Epithelial cell of prostate (primary cell): ENCODE measurements at regions not wholly inside any gene's neighbourhood (a gene's known extent, or its start where the extent isn't known, plus 50 kb on each side); places are given as distances from the start of the nearest gene placed in this dataset.
"Not testable (repeated sequence)": the region's sequence is repeated elsewhere in the genome, so short reads cannot be mapped to it uniquely, and the experiment has no call there.

Source experiments
- DNase-seq: peaks from one replicate; pipeline ENCODE4 v3.0.0-alpha.2; 2011; ENCODE audit warnings: low read depth, low spot score
- H3K27ac ChIP-seq: fragments of 450-650 bp; 2 replicates; pipeline ENCODE4 v1.5.1; 2017; ENCODE audit warnings: mild to moderate bottlenecking

DNA sequence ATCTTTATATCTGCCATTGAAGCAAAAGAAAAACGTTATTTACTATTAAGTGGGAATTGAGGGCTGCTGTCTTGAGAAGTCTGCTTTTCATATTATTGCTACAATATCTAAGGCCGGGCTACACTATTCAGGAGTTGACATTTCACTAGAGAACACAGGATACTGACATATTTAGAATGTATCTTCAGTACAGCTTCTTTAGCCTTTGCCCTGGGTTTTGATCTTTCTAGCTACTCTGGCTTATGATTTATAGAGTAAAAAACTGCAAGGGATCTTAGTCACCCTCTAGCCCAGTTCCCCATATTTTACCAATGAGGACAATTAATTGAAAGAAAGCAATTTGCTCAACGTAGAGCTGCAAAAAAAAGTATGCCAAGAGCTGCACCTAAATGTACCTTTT lies 307.4 kb upstream of the DPPA4 start:
- no peak for DNase-seq
- H3K27ac ChIP-seq: no peak overlapping the region

DNA sequence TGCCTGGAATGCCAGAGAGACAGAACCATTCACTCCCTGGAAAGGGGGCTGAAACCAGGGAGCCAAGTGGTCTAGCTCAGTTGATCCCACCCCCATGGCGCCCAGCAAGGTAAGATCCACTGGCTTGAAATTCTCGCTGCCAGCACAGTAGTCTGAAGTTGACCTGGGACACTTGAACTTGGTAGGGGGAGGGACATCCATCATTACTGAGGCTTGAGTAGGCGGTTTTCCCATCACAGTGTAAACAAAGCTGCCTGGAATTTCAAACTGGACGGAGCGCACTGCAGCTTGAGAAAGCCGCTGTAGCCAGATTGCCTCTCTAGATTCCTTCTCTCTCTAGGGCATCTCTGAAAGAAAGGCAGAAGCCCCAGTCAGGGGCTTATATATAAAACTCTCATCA lies 310.7 kb upstream of the DPPA4 start:
- no peak for DNase-seq
- no peak overlapping the region for H3K27ac ChIP-seq

DNA sequence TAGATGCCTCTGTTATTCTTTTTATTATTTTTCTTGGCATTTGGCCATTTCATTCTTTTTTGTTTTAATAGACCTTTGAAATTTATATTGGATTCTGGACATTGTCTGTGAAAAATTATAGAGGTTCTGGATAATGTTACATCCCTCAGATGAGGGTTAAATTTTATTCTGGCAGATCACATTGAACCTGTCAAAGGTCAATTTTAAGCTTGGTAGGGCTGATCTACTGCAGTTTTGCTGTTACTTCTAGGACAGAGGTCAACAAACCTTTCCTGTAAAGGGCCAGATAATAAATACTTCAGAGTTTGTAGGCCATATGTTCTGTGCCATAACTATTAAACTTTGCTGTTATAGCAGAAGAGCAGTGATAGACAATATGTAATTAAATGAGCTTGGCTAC lies 318.9 kb upstream of the DPPA4 start:
- no peak for DNase-seq
- no peak overlapping the region for H3K27ac ChIP-seq

DNA sequence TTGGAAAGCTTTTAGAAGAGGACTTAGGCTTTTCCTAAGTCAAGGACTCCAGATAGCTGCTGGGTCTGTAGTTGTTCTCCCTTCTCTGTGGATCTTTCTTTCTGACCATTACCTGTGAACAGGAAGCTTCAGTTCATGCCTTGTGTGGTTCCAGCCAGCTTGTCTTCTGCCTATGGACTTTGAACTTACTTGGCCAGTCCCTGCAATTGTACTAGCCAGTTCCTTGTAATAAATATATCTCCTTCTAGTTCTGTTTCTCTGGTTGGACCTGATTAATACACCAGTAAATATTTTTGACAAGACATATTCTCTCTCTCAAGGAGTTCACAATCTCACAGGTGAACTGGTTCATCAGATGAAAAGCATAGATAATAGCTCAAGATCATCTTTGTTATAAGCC lies 341.3 kb upstream of the DPPA4 start:
- no peak overlapping the region for H3K27ac ChIP-seq
- no peak for DNase-seq

DNA sequence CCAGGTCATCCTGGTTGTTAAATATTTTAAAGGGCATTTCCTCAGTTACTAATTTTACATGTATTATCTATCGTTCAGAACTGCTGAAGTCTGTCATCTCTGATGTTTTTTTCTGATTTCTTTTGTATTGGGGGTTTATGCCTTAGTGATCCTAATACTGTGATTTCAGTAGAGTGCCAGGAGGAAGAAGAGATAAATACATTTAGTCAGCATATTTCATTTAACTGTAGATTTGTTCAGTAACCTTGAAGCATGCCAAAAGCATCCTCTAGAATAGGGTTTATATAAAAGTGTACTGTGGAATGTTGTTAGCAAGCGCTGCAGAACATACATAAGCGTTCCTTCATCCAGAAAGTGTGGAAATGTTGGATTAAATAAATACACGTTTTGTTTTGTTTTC lies 342.3 kb upstream of the DPPA4 start:
- no peak overlapping the region for H3K27ac ChIP-seq
- no peak for DNase-seq

DNA sequence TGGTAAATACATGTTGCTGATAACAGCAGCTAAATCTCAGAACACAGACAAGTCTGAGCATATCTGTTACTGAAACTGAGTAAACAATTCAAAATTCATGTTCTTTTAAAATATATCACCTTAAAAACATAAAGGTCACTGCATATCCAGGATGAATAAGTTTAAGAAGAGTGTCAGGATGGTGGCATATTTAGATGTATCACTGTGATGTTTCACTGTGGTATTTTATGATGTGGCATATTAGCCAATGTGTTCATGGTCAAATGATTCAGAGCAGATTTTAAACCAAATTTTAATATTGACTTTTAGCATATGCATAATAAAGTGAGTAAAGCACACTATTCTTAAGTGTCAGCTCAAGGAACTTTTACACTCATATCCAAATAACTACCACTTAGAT lies 346.4 kb upstream of the DPPA4 start:
- no peak overlapping the region for H3K27ac ChIP-seq
- no peak for DNase-seq

DNA sequence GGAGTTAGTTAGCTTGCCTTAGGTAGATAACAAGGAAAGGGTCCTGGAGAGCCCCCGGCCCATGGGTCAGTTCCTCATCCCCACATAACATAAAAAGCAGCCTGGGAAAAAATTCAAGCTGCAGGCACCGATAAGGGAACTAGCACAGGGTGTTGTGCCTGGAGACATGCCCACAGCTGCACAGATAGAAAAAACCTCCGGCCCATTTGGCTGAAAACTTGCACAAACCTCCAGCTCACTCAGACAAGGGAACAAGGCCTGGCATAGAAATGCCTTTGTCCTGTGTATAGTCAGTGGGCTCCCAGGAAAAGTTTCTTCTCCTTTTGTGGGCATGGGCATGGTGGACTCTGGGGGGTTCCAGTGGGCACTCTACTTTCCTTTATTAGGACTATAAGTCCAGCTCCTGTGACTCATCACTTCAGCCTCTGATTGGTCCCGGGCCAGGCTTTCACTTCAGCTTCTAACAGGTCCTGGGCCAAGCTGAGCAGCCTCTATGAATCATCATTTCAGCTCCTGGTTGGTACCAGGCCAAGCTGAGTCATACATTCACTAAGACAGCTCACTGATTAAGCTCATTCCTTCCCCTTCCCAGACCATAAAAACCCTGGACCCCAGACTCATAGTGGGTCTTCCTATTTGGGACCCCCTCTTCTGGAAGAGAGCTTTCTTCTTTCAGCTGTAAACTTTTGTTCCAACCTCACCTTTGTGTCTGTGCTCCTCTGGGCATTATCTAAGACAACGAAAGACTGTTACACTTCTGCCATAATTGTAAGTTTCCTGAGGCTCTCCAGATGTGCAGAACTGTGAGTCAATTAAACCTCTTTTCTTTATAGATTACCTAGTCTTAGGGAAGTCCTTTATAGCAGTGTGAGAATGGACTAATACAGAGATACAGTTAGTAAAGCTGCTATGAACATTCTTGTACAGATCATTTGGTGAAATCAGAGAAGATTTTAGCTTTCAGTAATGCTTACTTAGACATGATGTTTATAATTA lies 348.0 kb upstream of the DPPA4 start:
- no peak overlapping the region for H3K27ac ChIP-seq
- DNase-seq: peak; percentile 92

DNA sequence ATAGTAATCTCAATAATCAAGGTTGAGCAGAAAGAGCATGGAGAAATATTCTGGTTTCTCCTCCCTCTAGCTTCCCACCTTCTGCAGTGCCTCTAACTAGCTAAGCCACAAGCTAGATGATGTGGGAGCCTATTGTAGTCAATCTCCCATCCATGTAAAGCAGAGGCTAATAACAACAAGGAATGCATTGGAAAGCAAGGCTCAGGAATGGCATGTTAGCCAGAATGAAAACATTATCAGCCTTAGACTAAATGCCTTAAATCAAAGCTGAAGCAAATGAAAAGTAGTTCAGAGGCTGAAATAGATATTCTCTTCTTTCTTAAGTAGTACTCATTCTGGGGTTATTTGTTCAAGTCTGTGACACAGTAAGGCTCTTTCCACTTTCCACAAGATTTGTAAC lies 350.3 kb upstream of the DPPA4 start:
- DNase-seq: no peak
- no peak overlapping the region for H3K27ac ChIP-seq

DNA sequence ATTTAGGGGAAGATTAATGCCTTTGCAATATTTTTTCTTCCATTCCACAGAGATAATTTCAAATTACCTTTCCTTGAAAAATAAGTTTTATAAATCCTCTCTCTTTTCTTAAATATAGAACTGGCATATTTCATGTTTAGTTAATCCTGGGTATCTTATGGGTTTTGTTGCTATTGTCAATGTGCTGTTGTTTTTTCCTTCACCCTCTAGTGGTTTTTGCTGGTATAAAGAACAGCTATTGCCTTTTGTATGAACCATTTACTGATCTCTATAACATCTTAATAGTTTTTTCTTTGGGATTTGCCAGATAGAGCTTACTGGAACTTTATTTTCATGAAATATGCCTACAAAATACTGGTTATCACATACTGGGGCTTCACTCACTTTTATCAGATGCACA lies 359.6 kb upstream of the DPPA4 start:
- no peak for DNase-seq

DNA sequence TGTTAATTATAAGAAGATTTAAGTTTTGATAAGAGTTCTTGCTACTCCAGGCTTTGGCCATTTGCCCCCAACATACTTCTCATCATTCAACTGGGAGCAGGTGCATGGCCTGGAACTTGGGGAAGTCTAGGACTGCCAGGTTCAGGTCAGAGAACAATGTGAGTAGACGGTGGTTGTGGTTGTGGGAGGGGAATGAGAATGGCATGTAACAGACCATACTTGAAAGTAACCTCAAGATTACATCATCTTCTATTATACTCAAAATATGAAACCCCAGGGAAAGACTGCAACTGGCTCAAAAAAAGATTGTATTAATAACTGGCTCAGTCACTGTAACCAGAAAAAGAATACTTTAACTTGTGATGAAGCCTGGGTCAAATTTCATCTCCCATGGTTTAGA lies 364.9 kb upstream of the DPPA4 start:
- peak; percentile 14 for DNase-seq

More for the DNA sequence above, 359.6 kb upstream of the DPPA4 start:
- H3K27ac ChIP-seq: no peak overlapping the region

DNA sequence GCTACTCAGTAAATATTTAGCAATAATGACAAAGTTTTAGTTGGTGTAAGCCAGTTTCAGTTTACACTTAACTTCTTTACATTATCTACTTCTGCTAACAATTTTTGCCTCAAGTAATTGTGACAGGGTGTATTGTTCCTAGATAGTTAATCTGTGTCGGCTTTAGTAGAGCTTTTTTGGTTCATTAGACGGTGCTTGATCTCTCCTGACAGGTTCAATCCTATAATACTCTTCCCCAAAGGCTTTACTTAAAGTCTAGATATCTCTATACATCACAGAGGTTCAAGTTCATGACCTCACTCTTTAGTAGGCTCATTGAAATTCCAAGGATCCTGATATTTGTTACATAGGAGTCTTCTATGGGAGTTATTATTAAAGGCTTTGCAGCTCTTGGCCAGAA lies 365.6 kb upstream of the DPPA4 start:
- H3K27ac ChIP-seq: no peak overlapping the region
- no peak for DNase-seq

More for the DNA sequence above, 364.9 kb upstream of the DPPA4 start:
- no peak overlapping the region for H3K27ac ChIP-seq

DNA sequence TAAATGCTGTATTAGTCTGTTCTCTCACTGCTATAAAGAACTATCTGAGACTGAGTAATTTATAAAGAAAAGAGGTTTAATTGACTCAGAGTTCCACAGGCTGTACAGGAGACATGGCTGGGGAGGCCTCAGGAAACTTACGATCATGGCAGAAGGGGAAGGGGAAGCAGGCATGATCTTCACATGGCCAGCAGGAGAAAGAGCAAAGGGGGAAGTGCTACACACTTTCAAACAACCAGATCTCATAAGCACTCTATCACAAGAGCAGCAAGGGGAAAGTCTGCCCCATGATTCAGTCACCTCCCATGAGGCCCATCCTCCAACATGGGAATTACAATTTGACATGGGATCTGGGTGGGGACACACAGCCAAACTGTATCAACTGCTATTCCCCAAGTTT lies 367.8 kb upstream of the DPPA4 start:
- not testable (repeated sequence) for H3K27ac ChIP-seq, DNase-seq

DNA sequence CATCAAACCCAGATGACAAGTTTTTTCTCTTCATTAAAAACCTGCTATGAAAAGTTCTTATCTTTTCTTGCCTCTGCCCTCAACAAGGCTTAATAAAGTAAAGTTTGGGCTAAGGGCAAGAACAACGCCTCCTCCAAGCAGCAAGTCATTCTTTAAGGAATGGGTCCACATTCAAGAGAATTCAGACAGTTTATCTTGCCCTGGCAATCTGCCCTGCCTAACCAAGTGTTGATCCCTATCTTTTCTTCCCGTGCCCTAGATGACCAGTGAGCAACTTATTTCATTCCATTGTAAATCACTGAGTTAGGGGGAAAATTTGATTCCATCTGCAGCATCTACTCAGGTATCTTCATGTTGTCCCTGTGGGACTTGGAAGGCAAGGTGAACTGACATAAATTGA lies 370.3 kb upstream of the DPPA4 start:
- H3K27ac ChIP-seq: no peak overlapping the region
- DNase-seq: no peak

DNA sequence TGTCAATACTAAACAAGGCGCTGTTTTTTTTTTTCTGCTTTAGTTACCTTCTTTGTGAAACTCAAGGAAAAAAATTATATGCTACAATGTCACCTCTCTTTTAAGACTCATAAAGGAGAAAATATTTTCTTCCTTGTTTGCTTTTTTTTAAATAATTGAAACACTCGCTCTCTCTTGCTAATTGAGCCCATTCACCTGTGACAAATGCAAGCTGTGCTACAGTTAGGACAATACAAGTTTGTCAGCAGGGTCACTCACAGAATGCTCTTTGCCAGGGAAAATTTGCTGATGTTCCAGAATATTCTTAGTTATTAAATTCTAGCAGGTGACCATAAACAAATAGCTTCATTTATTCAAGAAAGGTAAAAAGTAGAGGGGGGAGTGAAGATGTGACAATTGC lies 375.9 kb upstream of the DPPA4 start:
- no peak for DNase-seq
- H3K27ac ChIP-seq: no peak overlapping the region

DNA sequence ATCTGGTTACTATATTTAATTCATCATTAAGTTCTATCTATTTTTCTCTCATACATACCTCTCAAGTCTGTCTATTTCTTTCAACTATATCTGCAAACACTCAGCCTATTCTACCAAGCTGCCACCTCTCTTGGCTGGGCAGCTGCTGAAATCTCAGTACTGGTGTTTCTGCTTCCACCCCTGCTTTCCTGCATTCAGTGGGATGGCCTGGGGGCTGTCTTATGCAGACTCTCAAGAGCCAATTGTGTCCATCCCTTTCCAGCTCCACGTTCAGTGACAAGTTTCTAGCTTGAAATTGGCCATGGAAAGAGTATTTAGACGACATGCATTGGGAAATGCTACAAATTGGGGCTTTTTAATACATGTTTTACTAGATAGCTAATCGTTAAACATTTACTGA lies 378.4 kb upstream of the DPPA4 start:
- no peak for DNase-seq
- no peak overlapping the region for H3K27ac ChIP-seq

DNA sequence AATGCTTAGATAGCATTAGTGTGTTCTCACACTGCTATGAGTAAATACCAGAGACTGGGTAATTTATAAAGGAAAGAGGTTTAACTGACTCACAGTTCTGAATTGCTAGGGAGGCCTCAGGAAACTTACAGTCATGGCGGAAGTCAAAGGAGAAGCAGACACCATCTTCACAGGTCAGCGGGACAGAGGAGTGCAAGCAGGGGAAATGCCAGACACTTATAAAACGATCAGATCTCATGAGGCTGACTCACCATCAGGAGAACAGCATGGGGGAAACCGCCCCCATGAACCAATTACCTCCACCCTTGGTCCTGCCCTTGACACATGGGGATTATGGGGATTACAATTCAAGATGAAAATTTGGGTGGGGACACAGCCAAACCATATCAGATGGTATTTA lies 381.5 kb upstream of the DPPA4 start:
- H3K27ac ChIP-seq: no peak overlapping the region
- DNase-seq: no peak

DNA sequence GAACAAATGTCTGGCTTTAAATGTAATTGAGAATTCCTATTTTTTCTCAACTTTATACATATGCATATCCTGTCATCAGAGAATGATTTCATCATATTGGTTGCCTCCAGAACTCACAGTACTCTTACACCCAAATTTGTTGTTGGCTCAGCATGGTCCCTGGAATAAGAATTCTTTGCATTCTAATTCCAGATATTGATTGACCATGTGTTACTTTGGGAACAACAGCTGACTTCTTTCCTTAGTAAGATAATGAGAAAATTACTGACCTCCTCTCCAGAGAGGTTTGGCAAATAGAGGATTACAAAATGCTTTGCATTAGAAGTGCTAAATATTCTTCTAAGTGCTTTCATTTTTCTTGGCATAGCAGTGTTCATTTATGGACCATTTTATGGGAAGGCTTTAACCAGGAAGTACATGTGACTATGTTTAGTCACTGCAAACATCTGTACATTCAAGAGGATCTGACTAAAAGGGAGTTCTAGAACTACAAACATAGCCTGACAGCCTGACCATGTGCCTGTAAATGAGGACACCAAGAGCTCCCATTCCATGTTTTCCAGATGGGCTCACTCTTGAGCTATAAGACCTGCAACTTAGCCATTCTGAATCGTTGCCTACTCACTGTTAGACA lies 391.6 kb upstream of the DPPA4 start:
- DNase-seq: no peak
- no peak overlapping the region for H3K27ac ChIP-seq

DNA sequence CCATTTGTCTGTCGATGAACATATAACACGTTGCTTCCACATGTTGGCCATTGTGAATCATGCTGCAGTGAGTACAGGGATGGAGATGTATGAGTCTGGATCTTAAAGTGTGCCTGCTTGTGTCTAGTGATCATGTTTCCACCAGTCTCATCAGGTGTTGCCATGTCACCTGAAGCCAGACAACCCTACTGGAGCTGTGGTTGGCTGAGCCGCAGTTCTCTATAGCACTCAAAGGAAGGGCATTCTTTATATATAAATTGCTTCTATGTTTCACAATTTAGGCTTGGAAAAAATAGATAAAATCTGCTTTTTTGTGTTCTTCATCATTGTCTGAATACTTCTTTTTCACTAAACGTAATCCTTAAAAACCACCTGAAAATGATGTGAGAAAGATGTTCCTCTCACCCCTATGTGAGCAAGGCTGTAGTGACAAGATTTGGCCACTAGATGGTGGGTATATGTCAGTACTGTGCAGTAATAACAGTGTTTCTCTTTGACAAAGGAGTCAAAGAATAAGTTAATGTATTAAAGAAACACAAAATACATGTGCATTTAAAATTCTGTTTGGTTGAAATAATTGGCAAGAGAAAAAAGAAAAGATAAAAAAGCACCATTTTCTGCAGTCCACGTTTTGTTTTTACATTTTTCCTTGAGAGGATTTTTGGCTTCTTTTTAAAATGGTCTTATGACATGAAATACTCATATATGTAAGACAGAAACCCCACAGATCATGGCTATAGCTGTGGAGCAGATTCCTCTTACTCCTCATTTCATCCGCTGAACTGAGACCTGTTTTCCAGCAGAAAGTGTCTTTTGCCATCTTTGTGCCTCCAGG lies 394.5 kb upstream of the DPPA4 start:
- H3K27ac ChIP-seq: no peak overlapping the region
- peak; percentile 12 for DNase-seq

DNA sequence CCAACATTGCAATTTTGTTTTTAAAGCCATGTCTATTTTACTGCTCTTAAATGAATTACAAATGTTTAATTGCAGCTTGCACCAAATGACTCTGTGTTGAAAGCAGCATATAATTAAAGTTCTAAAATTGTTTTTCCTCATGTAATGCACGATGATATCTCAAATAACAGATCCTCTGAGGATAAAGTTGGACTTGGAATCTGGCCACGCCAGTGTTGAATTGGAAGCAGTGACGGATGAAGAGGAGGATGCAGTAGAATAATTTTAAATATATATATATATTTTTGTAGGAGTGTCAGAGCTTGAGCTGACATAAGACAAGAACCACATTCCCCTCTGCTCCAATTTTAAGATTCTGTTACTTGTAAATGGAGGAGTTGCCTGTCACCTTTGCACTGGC lies 406.6 kb upstream of the DPPA4 start:
- no peak overlapping the region for H3K27ac ChIP-seq
- no peak for DNase-seq

DNA sequence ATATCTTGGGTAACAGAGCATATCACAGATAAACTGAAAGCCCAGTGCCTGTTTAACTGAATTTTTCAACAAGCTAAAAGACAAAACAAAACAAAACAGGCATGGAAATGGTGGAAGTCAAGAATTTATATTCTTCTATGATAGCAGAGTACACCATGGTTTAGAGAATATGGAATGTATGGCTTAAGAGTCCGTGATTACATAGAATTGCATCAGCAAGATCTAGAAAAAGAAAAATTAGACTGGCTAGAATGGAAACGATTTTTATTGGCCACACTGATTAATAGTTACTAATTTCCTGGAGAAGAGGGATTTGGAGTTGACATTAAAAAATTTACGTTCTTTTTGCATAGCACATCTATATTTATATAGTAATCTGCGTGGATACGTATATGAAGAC lies 435.2 kb upstream of the DPPA4 start:
- no peak for DNase-seq
- H3K27ac ChIP-seq: no peak overlapping the region

DNA sequence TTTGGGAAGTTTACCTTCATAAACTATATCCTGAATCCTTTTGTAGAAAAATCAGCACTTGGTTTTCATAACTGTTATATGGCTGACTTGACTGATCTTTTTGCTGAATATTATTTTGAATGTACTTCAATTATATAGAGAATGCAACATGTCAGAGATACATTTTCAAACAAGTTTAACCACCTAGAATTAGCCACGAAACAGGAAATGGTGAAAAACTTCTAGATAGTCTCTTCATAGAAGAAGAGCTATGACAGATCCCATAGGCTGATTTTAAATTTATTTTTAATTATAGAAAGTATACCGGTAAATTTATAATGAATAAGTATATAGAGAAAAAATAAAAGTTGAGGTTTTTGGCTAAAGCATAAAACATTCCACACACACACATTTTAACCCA lies 436.8 kb upstream of the DPPA4 start:
- no peak overlapping the region for H3K27ac ChIP-seq

More for the DNA sequence above, 436.8 kb upstream of the DPPA4 start:
- no peak for DNase-seq
